OCI-LY1 (cell line): ENCODE measurements at regions not wholly inside any gene's neighbourhood (a gene's known extent, or its start where the extent isn't known, plus 50 kb on each side); places are given as distances from the start of the nearest gene placed in this dataset.

Experiments
- H2AFZ ChIP-seq: fragments of 200-600 bp; sonication (generic), shearing (Covaris generic); 2 replicates; pipeline ENCODE4 v1.6.0; 2014; ENCODE audit warnings: antibody characterized with exemption, mild to moderate bottlenecking, low read length
- H3F3A ChIP-seq: fragments of 200-600 bp; sonication (generic), shearing (Covaris generic); 2 replicates; pipeline ENCODE4 v1.6.0; 2014; ENCODE audit warnings: mild to moderate bottlenecking, antibody characterized with exemption, low read length, moderate library complexity; ENCODE audit not compliant: insufficient read depth
- H3K27ac ChIP-seq: fragments of 200-600 bp; sonication (generic); 2 replicates; pipeline ENCODE4 v1.5.1; 2014; ENCODE audit warnings: low read length, mixed run types, mild to moderate bottlenecking, low read depth; ENCODE audit not compliant: poor library complexity, severe bottlenecking
- H3K27me3 ChIP-seq: fragments of 200-600 bp; sonication (generic); 2 replicates; pipeline ENCODE4 v1.6.0; 2014; ENCODE audit warnings: antibody characterized with exemption, mild to moderate bottlenecking, low read length, moderate library complexity; ENCODE audit not compliant: insufficient read depth
- H3K36me3 ChIP-seq: fragments of 200-600 bp; sonication (generic); 2 replicates; pipeline ENCODE4 v1.6.1; 2014; ENCODE audit warnings: mild to moderate bottlenecking, antibody characterized with exemption, low read length, moderate library complexity, mixed read lengths; ENCODE audit not compliant: insufficient read depth
- H3K4me1 ChIP-seq: fragments of 200-600 bp; sonication (generic); 2 replicates; pipeline ENCODE4 v1.5.1; 2014; ENCODE audit warnings: mild to moderate bottlenecking, low read length, moderate library complexity; ENCODE audit not compliant: insufficient read depth, severe bottlenecking
- H3K4me2 ChIP-seq: fragments of 200-600 bp; sonication (generic), shearing (Covaris generic); 2 replicates; pipeline ENCODE4 v1.6.1; 2014; ENCODE audit warnings: low read length
- H3K4me3 ChIP-seq: fragments of 200-600 bp; sonication (generic); 2 replicates; pipeline ENCODE4 v1.5.1; 2014; ENCODE audit warnings: low read length, low read depth, mild to moderate bottlenecking, mixed read lengths; ENCODE audit not compliant: poor library complexity, severe bottlenecking
- H3K79me2 ChIP-seq: fragments of 200-600 bp; shearing (Covaris generic); 2 replicates; pipeline ENCODE4 v1.6.1; 2016; ENCODE audit warnings: mixed run types, low read length, mixed read lengths; ENCODE audit not compliant: insufficient read depth
- H3K9ac ChIP-seq: fragments of 200-600 bp; sonication (generic), shearing (Covaris generic); 2 replicates; pipeline ENCODE4 v1.6.1; 2014; ENCODE audit warnings: mild to moderate bottlenecking, low read length, mixed read lengths
- H3K9me2 ChIP-seq: fragments of 200-600 bp; sonication (generic), shearing (Covaris generic); 2 replicates; pipeline ENCODE4 v1.6.1; 2014; ENCODE audit warnings: low read depth, mild to moderate bottlenecking, low read length, mixed read lengths
- H3K9me3 ChIP-seq: fragments of 200-600 bp; shearing (Covaris generic); 2 replicates; pipeline ENCODE4 v1.6.1; 2014; ENCODE audit warnings: low read length, mixed read lengths
- H4K20me1 ChIP-seq: fragments of 200-600 bp; sonication (generic), shearing (Covaris generic); 2 replicates; pipeline ENCODE4 v1.6.0; 2016; ENCODE audit warnings: mild to moderate bottlenecking, low read length; ENCODE audit not compliant: insufficient read depth
- EZH2 ChIP-seq: fragments of 200-600 bp; sonication (generic), shearing (Covaris generic); IDR thresholded peaks from 2 replicates; pipeline ENCODE4 v1.8.0; 2017; ENCODE audit warnings: borderline replicate concordance, mixed run types, mild to moderate bottlenecking, antibody characterized with exemption, low read length, moderate library complexity, mixed read lengths
- TF ChIP-seq, protein P1 (sequence below): fragments of 200-600 bp; sonication (generic), shearing (Covaris generic); IDR thresholded peaks from 2 replicates; pipeline ENCODE4 v1.5.1; 2017; ENCODE audit warnings: mild to moderate bottlenecking, antibody characterized with exemption, low read length, moderate library complexity, mixed read lengths

DNA sequence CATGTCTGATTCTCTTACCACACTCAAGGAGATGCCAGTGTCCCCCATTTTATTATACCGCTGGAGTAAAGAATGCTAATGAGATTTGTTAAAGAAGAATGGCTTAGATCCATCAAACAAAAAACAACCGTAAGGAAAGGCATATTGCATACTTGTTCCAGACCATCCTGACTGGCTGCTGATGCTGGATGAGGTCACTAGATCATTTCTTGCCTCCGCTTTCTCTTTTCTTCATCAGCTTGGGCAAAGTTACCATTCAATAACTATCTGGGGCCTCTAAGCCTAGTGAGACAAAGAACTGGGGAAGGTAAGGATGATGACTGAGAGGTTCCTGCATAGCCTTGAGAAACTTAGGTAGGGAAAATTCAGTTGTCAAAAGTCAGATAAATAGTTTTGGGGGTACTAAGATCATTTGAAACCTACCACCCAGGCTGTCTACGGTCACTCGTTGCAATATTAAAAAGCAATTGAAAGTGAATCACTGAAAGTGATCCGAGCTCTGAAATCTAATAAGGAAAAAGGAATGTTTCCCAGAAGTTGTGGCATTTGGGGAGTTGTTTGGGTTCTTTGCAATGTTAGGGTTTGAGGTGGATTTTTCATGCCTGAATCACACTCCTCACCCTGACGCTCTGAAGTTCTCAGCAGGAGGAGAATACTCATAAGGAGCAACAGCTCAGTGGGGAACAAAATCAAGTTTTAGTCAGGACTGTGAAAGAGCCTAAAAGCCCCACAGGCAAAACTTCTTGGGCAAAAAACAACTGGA is 176.8 kb downstream of the HHIPL2 start:
- no peaks in the 10 kb centered on the region for H3K27me3 ChIP-seq
- TF ChIP-seq EZH2, result no peak
- TF ChIP-seq, protein P1, sequence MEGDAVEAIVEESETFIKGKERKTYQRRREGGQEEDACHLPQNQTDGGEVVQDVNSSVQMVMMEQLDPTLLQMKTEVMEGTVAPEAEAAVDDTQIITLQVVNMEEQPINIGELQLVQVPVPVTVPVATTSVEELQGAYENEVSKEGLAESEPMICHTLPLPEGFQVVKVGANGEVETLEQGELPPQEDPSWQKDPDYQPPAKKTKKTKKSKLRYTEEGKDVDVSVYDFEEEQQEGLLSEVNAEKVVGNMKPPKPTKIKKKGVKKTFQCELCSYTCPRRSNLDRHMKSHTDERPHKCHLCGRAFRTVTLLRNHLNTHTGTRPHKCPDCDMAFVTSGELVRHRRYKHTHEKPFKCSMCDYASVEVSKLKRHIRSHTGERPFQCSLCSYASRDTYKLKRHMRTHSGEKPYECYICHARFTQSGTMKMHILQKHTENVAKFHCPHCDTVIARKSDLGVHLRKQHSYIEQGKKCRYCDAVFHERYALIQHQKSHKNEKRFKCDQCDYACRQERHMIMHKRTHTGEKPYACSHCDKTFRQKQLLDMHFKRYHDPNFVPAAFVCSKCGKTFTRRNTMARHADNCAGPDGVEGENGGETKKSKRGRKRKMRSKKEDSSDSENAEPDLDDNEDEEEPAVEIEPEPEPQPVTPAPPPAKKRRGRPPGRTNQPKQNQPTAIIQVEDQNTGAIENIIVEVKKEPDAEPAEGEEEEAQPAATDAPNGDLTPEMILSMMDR, result no peak
- no peak overlapping the region for H3K4me3 ChIP-seq
- H3K27ac ChIP-seq, result no peak overlapping the region
- H3F3A ChIP-seq, result no peaks in the 10 kb centered on the region
- H3K9me2 ChIP-seq, result no peaks in the 10 kb centered on the region
- no peaks in the 10 kb centered on the region for H3K9me3 ChIP-seq
- no peaks in the 10 kb centered on the region for H4K20me1 ChIP-seq
- H3K4me2 ChIP-seq, result no peak overlapping the region
- no peaks in the 10 kb centered on the region for H3K4me1 ChIP-seq
- H3K79me2 ChIP-seq, result no peaks in the 10 kb centered on the region
- no peak overlapping the region for H2AFZ ChIP-seq
- H3K36me3 ChIP-seq, result no peaks in the 10 kb centered on the region
- H3K9ac ChIP-seq, result no peak overlapping the region

DNA sequence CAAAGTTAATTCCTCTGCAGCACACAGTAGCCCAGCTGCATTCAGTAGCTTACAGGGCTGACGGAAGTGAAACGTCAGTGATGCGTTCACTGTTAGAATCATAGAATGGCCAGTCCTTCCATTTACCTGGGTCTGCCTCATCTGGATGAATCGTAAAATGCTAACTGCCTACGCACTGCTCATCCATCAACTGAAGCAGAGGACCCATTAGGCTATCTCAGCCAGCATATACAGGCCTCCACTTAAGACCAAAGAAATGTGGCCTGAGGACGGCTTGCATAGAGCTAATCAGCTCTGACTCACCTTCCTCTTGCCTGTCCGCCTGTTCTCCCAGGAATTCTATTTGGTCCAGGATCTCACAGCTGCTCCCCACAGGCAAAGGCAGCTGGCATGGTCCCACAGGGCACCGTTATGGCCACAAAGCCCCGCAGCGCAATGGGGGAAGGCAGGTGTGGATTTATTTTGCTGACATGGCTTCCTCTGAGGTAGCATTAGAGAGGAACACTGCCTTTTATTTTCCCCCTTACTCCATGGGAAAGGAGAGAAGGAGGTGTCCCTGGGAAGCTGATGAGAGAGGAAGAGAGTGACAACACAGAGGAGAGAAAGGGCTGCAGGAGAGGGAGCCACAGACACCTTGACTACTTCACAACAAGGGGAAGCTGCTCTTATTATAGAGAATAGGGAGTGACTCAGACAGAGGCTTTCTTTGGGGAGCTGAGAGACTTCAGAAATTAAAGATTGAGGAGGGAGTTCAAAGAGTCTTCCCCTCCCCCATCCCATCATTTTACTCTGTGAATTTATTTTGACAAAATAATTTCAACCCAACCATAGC is 177.6 kb downstream of the HHIPL2 start:
- Histone ChIP-seq H3K9ac (no peak overlapping the region), H2AFZ (no peak overlapping the region), H3K27me3 (no peaks in the 10 kb centered on the region), H3K9me2 (no peaks in the 10 kb centered on the region), H3K9me3 (no peaks in the 10 kb centered on the region), H3K4me1 (no peaks in the 10 kb centered on the region), H3K79me2 (no peaks in the 10 kb centered on the region), H3K4me2 (no peak overlapping the region), H3F3A (no peaks in the 10 kb centered on the region), H3K36me3 (no peaks in the 10 kb centered on the region), H3K4me3 (no peak overlapping the region), H4K20me1 (no peaks in the 10 kb centered on the region), H3K27ac (no peak overlapping the region)
- TF ChIP-seq, protein P1, result no peak
- no peak for TF ChIP-seq EZH2

DNA sequence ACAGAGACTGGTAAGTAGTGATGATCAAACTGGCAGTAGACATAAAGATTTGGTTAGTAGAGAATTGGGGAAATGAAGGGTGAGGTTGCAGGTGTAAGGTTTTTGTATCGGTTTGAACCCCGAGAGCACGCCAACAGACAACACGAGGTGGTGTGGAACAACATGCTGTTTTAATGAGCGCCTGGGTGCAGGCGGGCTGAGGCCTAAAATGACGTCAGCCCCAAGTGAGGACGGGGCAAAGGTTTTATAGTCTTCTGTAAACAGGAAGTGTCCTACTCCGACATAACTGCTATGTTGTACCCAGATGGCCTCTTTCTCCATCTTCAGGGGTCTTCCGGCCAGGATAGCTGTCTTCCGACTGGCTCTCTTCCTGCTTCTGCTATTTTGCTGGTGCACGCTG is 178.8 kb downstream of the HHIPL2 start:
- Histone ChIP-seq H3F3A (no peaks in the 10 kb centered on the region), H4K20me1 (no peaks in the 10 kb centered on the region), H3K4me3 (no peak overlapping the region), H3K79me2 (no peaks in the 10 kb centered on the region), H3K4me2 (no peak overlapping the region), H3K27ac (no peak overlapping the region), H3K36me3 (no peaks in the 10 kb centered on the region), H3K9me3 (no peaks in the 10 kb centered on the region), H2AFZ (no peak overlapping the region), H3K9ac (no peak overlapping the region), H3K9me2 (no peaks in the 10 kb centered on the region), H3K4me1 (no peaks in the 10 kb centered on the region), H3K27me3 (no peaks in the 10 kb centered on the region)
- TF ChIP-seq, protein P1, result no peak
- TF ChIP-seq EZH2, result no peak
